IMR-90 (cell line): ENCODE measurements at regions not wholly inside any gene's neighbourhood (a gene's known extent, or its start where the extent isn't known, plus 50 kb on each side); places are given as distances from the start of the nearest gene placed in this dataset.
A peak's percentile ranks its signal among the peaks of the same experiment; 100 is the strongest.

Experiments used
- ATAC-seq: fragments of 200-7000 bp; cut with Tn5 transposase; 2 replicates; pipeline ENCODE4 v1.9.1; 2020; ENCODE audit warnings: low read depth, mild to moderate bottlenecking, moderate library complexity
- BruUV-seq: library from RNA; stranded (reverse); fragments of 400-500 nt; replicated peaks from 2 replicates; lab custom pipeline; 2021; lab: Mats Ljungman, UMichigan
- CTCF ChIA-PET: fragments of 300-600 bp; formaldehyde crosslinking; extraction: SDS; loops from one replicate; lab custom pipeline; 2021; ENCODE audit warnings: antibody characterized with exemption; lab: Yijun Ruan, JAX
- POLR2A ChIA-PET: fragments of 300-600 bp; sonication (Branson Sonifier 250); formaldehyde crosslinking; loops from one replicate; lab custom pipeline; 2022; ENCODE audit warnings: antibody characterized with exemption; ENCODE audit not compliant: unreplicated experiment; lab: Charles Lee
- DNase-seq: peaks from one replicate; pipeline ENCODE4 v3.0.0; 2013
- H2AFZ ChIP-seq: replicated peaks from 2 replicates; pipeline ENCODE3; 2013; ENCODE audit warnings: low read length, mild to moderate bottlenecking; ENCODE audit not compliant: poor library complexity
- H2AK5ac ChIP-seq: 2 replicates; pipeline ENCODE4 v1.6.1; 2013; ENCODE audit warnings: low read depth, low read length, inconsistent platforms
- H2AK9ac ChIP-seq: replicated peaks from 2 replicates; pipeline ENCODE3; 2013; ENCODE audit warnings: mild to moderate bottlenecking, low read depth, low read length, moderate library complexity; ENCODE audit not compliant: poor library complexity
- H2BK120ac ChIP-seq: 2 replicates; pipeline ENCODE4 v1.6.1; 2013; ENCODE audit warnings: low read depth, low read length, inconsistent platforms
- H2BK15ac ChIP-seq: 3 replicates; pipeline ENCODE4 v1.6.1; 2013; ENCODE audit warnings: low read depth, low read length, inconsistent platforms
- H2BK20ac ChIP-seq: 2 replicates; pipeline ENCODE4 v1.6.1; 2013; ENCODE audit warnings: low read depth, mild to moderate bottlenecking, inconsistent platforms, low read length, moderate library complexity
- H2BK5ac ChIP-seq: 2 replicates; pipeline ENCODE4 v1.6.1; 2013; ENCODE audit warnings: mild to moderate bottlenecking, low read depth, low read length, inconsistent platforms; ENCODE audit not compliant: poor library complexity, severe bottlenecking
- H3K14ac ChIP-seq: replicated peaks from 2 replicates; pipeline ENCODE4 v1.6.1; 2013; ENCODE audit warnings: low read depth, low read length, inconsistent platforms
- H3K18ac ChIP-seq: 2 replicates; pipeline ENCODE4 v1.6.1; 2013; ENCODE audit warnings: low read depth, low read length, control low read depth
- H3K23ac ChIP-seq: 2 replicates; pipeline ENCODE4 v1.6.1; 2013; ENCODE audit warnings: low read depth, low read length, inconsistent platforms
- H3K27ac ChIP-seq: 2 replicates; pipeline ENCODE4 v1.5.1; 2013; ENCODE audit warnings: mild to moderate bottlenecking, control low read depth, low read length; ENCODE audit not compliant: insufficient read depth
- H3K27me3 ChIP-seq: 2 replicates; pipeline ENCODE4 v1.6.1; 2013; ENCODE audit warnings: low read length; ENCODE audit not compliant: control insufficient read depth, insufficient read depth
- H3K36me3 ChIP-seq: 2 replicates; pipeline ENCODE4 v1.6.1; 2013; ENCODE audit warnings: low read length, mixed read lengths; ENCODE audit not compliant: control insufficient read depth, insufficient read depth
- H3K4ac ChIP-seq: 2 replicates; pipeline ENCODE4 v1.6.1; 2013; ENCODE audit warnings: low read depth, low read length, inconsistent platforms
- H3K4me1 ChIP-seq: 2 replicates; pipeline ENCODE4 v1.6.1; 2013; ENCODE audit warnings: low read length, mixed read lengths; ENCODE audit not compliant: control insufficient read depth, insufficient read depth
- H3K4me2 ChIP-seq: 2 replicates; pipeline ENCODE4 v1.6.1; 2013; ENCODE audit warnings: low read depth, mild to moderate bottlenecking, control low read depth, low read length, moderate library complexity
- H3K4me3 ChIP-seq: 2 replicates; pipeline ENCODE4 v1.5.1; 2013; ENCODE audit warnings: low read depth, mild to moderate bottlenecking, control low read depth, low read length, moderate library complexity; ENCODE audit not compliant: insufficient read depth
- H3K56ac ChIP-seq: 2 replicates; pipeline ENCODE4 v1.6.1; 2013; ENCODE audit warnings: low read length, inconsistent platforms; ENCODE audit not compliant: insufficient read depth; ENCODE audit errors: extremely low read depth
- H3K79me1 ChIP-seq, 2 experiments: 2 replicates each; pipeline ENCODE4 v1.6.1; 2013; ENCODE audit warnings: low read length in 2 of 2, inconsistent platforms in 1 of 2, low read depth in 1 of 2
- H3K9ac ChIP-seq: 2 replicates; pipeline ENCODE4 v1.6.1; 2013; ENCODE audit warnings: low read depth, low read length, control low read depth
- H3K9me1 ChIP-seq: 2 replicates; pipeline ENCODE4 v1.6.1; 2013; ENCODE audit warnings: low read length, inconsistent platforms; ENCODE audit not compliant: insufficient read depth
- H3K9me3 ChIP-seq: 2 replicates; pipeline ENCODE4 v1.6.1; 2013; ENCODE audit warnings: low read length; ENCODE audit not compliant: control insufficient read depth, insufficient read depth
- H4K20me1 ChIP-seq: 2 replicates; pipeline ENCODE4 v1.6.1; 2013; ENCODE audit warnings: low read length, inconsistent platforms; ENCODE audit not compliant: insufficient read depth
- H4K5ac ChIP-seq: 2 replicates; pipeline ENCODE4 v1.6.1; 2013; ENCODE audit warnings: mild to moderate bottlenecking, low read depth, low read length, control low read depth
- H4K8ac ChIP-seq, 2 experiments: 2 replicates each; pipeline ENCODE4 v1.6.1; 2013; ENCODE audit warnings: low read depth in 2 of 2, low read length in 2 of 2, control low read depth in 1 of 2, inconsistent platforms in 1 of 2
- H4K91ac ChIP-seq: 2 replicates; pipeline ENCODE4 v1.6.1; 2013; ENCODE audit warnings: low read depth, low read length, inconsistent platforms; ENCODE audit not compliant: insufficient read depth
- BHLHE40 ChIP-seq: fragments of 150-350 bp; IDR thresholded peaks from 2 replicates; pipeline ENCODE4 v1.6.1; 2016; ENCODE audit warnings: mild to moderate bottlenecking, low read depth, low read length
- CEBPB ChIP-seq: IDR thresholded peaks from 2 replicates; pipeline ENCODE4 v1.6.1; 2012; ENCODE audit warnings: low read depth, low read length, improper control_type of control experiment
- FOS ChIP-seq: fragments of 150-350 bp; IDR thresholded peaks from 2 replicates; pipeline ENCODE4 v1.6.1; 2016; ENCODE audit warnings: low read depth, low read length
- MAZ ChIP-seq: IDR thresholded peaks from 2 replicates; pipeline ENCODE4 v1.6.1; 2012; ENCODE audit warnings: low read depth, mild to moderate bottlenecking, low read length, improper control_type of control experiment, moderate library complexity, borderline replicate concordance
- MXI1 ChIP-seq: IDR thresholded peaks from 2 replicates; pipeline ENCODE4 v1.6.1; 2012; ENCODE audit warnings: low read depth, mild to moderate bottlenecking, low read length, moderate library complexity, borderline replicate concordance
- POLR2A ChIP-seq: IDR thresholded peaks from 2 replicates; pipeline ENCODE4 v1.6.1; 2012; ENCODE audit warnings: mild to moderate bottlenecking, low read depth, low read length
- RAD21 ChIP-seq: IDR thresholded peaks from 2 replicates; pipeline ENCODE4 v1.6.1; 2012; ENCODE audit warnings: low read length, improper control_type of control experiment
- RCOR1 ChIP-seq: IDR thresholded peaks from 2 replicates; pipeline ENCODE4 v1.6.1; 2012; ENCODE audit warnings: mild to moderate bottlenecking, low read length, improper control_type of control experiment; ENCODE audit not compliant: insufficient replicate concordance
- RFX5 ChIP-seq: IDR thresholded peaks from 2 replicates; pipeline ENCODE4 v1.8.0; 2012; ENCODE audit warnings: low read depth, mild to moderate bottlenecking, low read length, moderate library complexity
- SMC3 ChIP-seq: fragments of 150-350 bp; IDR thresholded peaks from 2 replicates; pipeline ENCODE4 v1.6.1; 2016; ENCODE audit warnings: low read depth, mild to moderate bottlenecking, antibody characterized with exemption, low read length, moderate library complexity
- WGBS, 2 experiments: methylation state at CpG; one replicate each; pipeline versions ENCODE4 v1.1.5 to v1.1.7; 2013; ENCODE audit warnings: missing lambda C conversion rate in 2 of 2; ENCODE audit not compliant: insufficient read length in 1 of 2; ENCODE audit errors: extremely low coverage in 2 of 2; 5-methylcytosine and 5-hydroxymethylcytosine counted together
- dilution Hi-C: fragments of 300-500 bp; cut with HindIII; formaldehyde crosslinking; loops from one replicate; pipeline ENCODE4 v1.14.3; 2018; ENCODE audit warnings: low sequenced_read_pairs; ENCODE audit not compliant: unreplicated experiment
- in situ Hi-C: fragments of 300-500 bp; cut with MboI; formaldehyde crosslinking; loops from 3 replicates; pipeline ENCODE4 v1.14.3; 2019; ENCODE audit warnings: low sequenced_read_pairs, inconsistent platforms, mixed read lengths
- intact Hi-C: fragments of 100-400 bp; cut with micrococcal nuclease; formaldehyde crosslinking; loops from 2 replicates; pipeline ENCODE4 v1.10.0; 2022
- TF ChIP-seq, protein P1 (sequence below): conservative IDR thresholded peaks from 2 replicates; pipeline ENCODE4 v1.5.1; 2012; ENCODE audit warnings: mild to moderate bottlenecking, low read depth, low read length, improper control_type of control experiment
- TF ChIP-seq, protein P2 (sequence below): fragments of 150-350 bp; IDR thresholded peaks from 2 replicates; pipeline ENCODE4 v1.6.1; 2016; ENCODE audit warnings: low read depth, mild to moderate bottlenecking, low read length, moderate library complexity, borderline replicate concordance
- TF ChIP-seq, protein P3 (sequence below): fragments of 150-350 bp; IDR thresholded peaks from 2 replicates; pipeline ENCODE4 v1.6.1; 2017; ENCODE audit warnings: mild to moderate bottlenecking, antibody characterized with exemption, low read length, low read depth

DNA sequence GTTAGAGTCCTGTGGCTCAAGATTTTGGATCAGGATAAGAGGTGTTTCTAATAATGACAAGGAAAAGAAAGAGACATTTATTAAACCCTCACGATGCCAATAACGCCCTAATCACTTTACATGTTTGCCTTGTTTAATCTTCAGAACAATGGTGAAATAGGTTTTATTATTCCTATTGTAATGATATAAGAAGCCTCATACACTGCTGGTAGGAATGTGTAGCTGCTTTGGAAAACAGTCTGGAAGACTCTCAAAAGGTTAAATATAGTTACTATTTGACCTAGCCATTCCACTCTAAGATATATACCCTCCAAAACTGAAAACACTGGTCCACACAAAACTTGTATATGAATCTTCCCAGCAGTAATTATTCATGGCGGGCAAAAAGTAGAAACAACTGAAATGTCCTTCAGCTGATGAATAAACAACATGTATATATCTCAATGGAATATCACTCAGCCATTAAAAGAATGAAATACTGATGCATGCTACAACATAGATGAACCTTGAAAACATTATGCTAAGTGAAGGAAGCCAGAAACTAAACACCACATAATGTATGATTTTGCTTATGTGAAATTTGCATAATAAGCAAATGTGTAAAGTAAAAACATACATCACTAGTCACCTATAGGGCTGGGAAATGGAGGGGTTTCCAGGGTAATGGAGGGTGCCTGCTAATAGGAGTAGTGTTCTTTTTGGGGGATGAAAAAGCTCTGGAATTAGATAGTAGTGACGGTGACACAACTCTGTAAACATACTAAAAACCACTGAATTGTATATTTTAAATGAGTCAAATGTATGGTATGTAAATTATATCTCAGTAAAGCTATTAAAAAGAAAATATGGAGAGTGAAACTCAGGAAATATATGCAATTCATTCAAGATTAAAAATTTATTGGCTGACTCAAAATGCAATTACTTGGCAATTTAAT lies 76.9 kb upstream of the ANK3 start:
- ChIA-PET CTCF (interaction anchor here (0.6 to 1.2 kb wide), 4 partner anchors 14 to 419 kb away, joined by 3 to 5 read pairs (median 4); no protein-coding TSS in a partner anchor), POLR2A (no interaction called here)
- Histone ChIP-seq H3K36me3 (no peaks in the 10 kb centered on the region), H3K4ac (peak overlapping the region; percentile 11; the same call in 1 of the 2 replicates), H4K91ac (no peak overlapping the region), H3K4me2 (peak overlapping the region; percentile 90; the same call in 1 of the 2 replicates), H2AFZ (no peak overlapping the region), H2BK20ac (peak overlapping the region; percentile 16; the same call in 1 of the 2 replicates), H3K4me3 (no peak overlapping the region), H2BK15ac (no peak overlapping the region), H3K4me1 (no peaks in the 10 kb centered on the region), H4K20me1 (no peaks in the 10 kb centered on the region), H2AK9ac (no peak overlapping the region), H4K5ac (0 out of 2 replicates have a peak overlapping the region, but pooled peaks have one; percentile 42), H3K27me3 (no peaks in the 10 kb centered on the region), H3K9me3 (no peaks in the 10 kb centered on the region), H3K9ac (no peak overlapping the region), H3K18ac (no peak overlapping the region; the same call in 1 of the 2 replicates), H2AK5ac (no peak overlapping the region), H2BK120ac (peak overlapping the region; percentile 25; the same call in 1 of the 2 replicates), H4K8ac (peak overlapping the region in 1 of 2 experiments; percentile 66; a peak in 1 of 4 replicates), H3K14ac (no peak overlapping the region), H2BK5ac (peak overlapping the region; percentile 84), H3K56ac (peak overlapping the region; percentile 54), H3K9me1 (peaks cover 2% of the 10 kb centered on the region; the same call in 1 of the 2 replicates), H3K27ac (no peak overlapping the region), H3K79me1 (no peaks in the 10 kb centered on the region), H3K23ac (no peak overlapping the region)
- WGBS, 2 experiments = no CpG with 5 or more reads among the region's 4 CpGs
- intact Hi-C loops = no loop called here
- DNase-seq (peak; percentile 71), ATAC-seq (peak; percentile 88)
- BruUV-seq = no TSS peak
- in situ Hi-C loops = loop anchor here (25.0 kb wide), 1 partner anchor 296 kb away; no protein-coding TSS in a partner anchor
- dilution Hi-C loops = no loop called here
- TF ChIP-seq FOS = peak; percentile 15; the same call in 1 of the 2 replicates
- TF ChIP-seq RFX5 = no peak
- TF ChIP-seq, protein P1, sequence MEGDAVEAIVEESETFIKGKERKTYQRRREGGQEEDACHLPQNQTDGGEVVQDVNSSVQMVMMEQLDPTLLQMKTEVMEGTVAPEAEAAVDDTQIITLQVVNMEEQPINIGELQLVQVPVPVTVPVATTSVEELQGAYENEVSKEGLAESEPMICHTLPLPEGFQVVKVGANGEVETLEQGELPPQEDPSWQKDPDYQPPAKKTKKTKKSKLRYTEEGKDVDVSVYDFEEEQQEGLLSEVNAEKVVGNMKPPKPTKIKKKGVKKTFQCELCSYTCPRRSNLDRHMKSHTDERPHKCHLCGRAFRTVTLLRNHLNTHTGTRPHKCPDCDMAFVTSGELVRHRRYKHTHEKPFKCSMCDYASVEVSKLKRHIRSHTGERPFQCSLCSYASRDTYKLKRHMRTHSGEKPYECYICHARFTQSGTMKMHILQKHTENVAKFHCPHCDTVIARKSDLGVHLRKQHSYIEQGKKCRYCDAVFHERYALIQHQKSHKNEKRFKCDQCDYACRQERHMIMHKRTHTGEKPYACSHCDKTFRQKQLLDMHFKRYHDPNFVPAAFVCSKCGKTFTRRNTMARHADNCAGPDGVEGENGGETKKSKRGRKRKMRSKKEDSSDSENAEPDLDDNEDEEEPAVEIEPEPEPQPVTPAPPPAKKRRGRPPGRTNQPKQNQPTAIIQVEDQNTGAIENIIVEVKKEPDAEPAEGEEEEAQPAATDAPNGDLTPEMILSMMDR = no peak
- TF ChIP-seq BHLHE40 = no peak
- 0 out of 2 replicates have a peak, but pooled peaks have one; percentile 15 for TF ChIP-seq CEBPB
- TF ChIP-seq, protein P2, sequence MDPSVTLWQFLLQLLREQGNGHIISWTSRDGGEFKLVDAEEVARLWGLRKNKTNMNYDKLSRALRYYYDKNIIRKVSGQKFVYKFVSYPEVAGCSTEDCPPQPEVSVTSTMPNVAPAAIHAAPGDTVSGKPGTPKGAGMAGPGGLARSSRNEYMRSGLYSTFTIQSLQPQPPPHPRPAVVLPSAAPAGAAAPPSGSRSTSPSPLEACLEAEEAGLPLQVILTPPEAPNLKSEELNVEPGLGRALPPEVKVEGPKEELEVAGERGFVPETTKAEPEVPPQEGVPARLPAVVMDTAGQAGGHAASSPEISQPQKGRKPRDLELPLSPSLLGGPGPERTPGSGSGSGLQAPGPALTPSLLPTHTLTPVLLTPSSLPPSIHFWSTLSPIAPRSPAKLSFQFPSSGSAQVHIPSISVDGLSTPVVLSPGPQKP = no peak
- TF ChIP-seq, protein P3, sequence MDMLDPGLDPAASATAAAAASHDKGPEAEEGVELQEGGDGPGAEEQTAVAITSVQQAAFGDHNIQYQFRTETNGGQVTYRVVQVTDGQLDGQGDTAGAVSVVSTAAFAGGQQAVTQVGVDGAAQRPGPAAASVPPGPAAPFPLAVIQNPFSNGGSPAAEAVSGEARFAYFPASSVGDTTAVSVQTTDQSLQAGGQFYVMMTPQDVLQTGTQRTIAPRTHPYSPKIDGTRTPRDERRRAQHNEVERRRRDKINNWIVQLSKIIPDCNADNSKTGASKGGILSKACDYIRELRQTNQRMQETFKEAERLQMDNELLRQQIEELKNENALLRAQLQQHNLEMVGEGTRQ = no peak
- no peak for TF ChIP-seq RAD21
- no peak for TF ChIP-seq MXI1
- no peak for TF ChIP-seq SMC3
- no peak for TF ChIP-seq POLR2A
- no peak for TF ChIP-seq MAZ
- TF ChIP-seq RCOR1 = no peak
